NT2/D1 (cell line): ENCODE measurements at regions not wholly inside any gene's neighbourhood (a gene's known extent, or its start where the extent isn't known, plus 50 kb on each side); places are given as distances from the start of the nearest gene placed in this dataset.

Experiments used
- DNase-seq: peaks from one replicate; pipeline ENCODE4 v3.0.0-alpha.2; 2011; ENCODE audit warnings: low read depth, low spot score
- H3K27me3 ChIP-seq: 2 replicates; pipeline ENCODE4 v1.6.0; 2011; ENCODE audit warnings: mild to moderate bottlenecking; ENCODE audit not compliant: insufficient read length, insufficient read depth
- H3K36me3 ChIP-seq: 2 replicates; pipeline ENCODE4 v1.6.1; 2011; ENCODE audit warnings: mild to moderate bottlenecking, low read length, mixed read lengths; ENCODE audit not compliant: insufficient read depth, insufficient read length
- H3K4me1 ChIP-seq: 2 replicates; pipeline ENCODE4 v1.5.1; 2011; ENCODE audit not compliant: insufficient read depth, insufficient read length
- H3K4me3 ChIP-seq: 2 replicates; pipeline ENCODE4 v1.5.1; 2011; ENCODE audit warnings: low read depth; ENCODE audit not compliant: insufficient read length
- H3K9ac ChIP-seq: 2 replicates; pipeline ENCODE4 v1.6.0; 2011; ENCODE audit warnings: low read depth; ENCODE audit not compliant: insufficient read length
- H3K9me3 ChIP-seq: 2 replicates; pipeline ENCODE4 v1.5.1; 2011; ENCODE audit warnings: mild to moderate bottlenecking, low read length; ENCODE audit not compliant: insufficient read depth
- SUZ12 ChIP-seq: IDR thresholded peaks from 2 replicates; pipeline ENCODE4 v1.6.1; 2011; ENCODE audit not compliant: insufficient read length, insufficient read depth; ENCODE audit errors: extremely low read depth
- YY1 ChIP-seq: IDR thresholded peaks from 2 replicates; pipeline ENCODE4 v1.6.1; 2011; ENCODE audit not compliant: insufficient read length, insufficient read depth
- ZNF274 ChIP-seq: IDR thresholded peaks from 2 replicates; pipeline ENCODE4 v1.6.1; 2011; ENCODE audit warnings: mild to moderate bottlenecking, low read depth, low read length

- no peak for DNase-seq
- TF ChIP-seq YY1 (no peak), SUZ12 (no peak), ZNF274 (no peak)
- Histone ChIP-seq H3K9ac (no peak overlapping the region), H3K4me3 (no peak overlapping the region), H3K9me3 (no peaks in the 10 kb centered on the region), H3K27me3 (no peaks in the 10 kb centered on the region), H3K36me3 (no peaks in the 10 kb centered on the region), H3K4me1 (no peaks in the 10 kb centered on the region)
Observed at GRCh38 chr3:159913712-159914414, 74.8 kb upstream of the IL12A start.

GRCh38 chr3:159914426-159914825 is 74.2 kb upstream of the IL12A start:
- TF ChIP-seq ZNF274, result no peak
- Histone ChIP-seq H3K4me3 (no peak overlapping the region), H3K9me3 (no peaks in the 10 kb centered on the region), H3K27me3 (no peaks in the 10 kb centered on the region), H3K9ac (no peak overlapping the region), H3K4me1 (no peaks in the 10 kb centered on the region), H3K36me3 (no peaks in the 10 kb centered on the region)
- DNase-seq, result no peak

GRCh38 chr3:159916052-159916451 is 72.6 kb upstream of the IL12A start:
- no peak for DNase-seq
- Histone ChIP-seq H3K27me3 (no peaks in the 10 kb centered on the region), H3K36me3 (no peaks in the 10 kb centered on the region), H3K9ac (no peak overlapping the region), H3K4me3 (no peak overlapping the region), H3K4me1 (no peaks in the 10 kb centered on the region), H3K9me3 (no peaks in the 10 kb centered on the region)
- TF ChIP-seq SUZ12, result no peak
- TF ChIP-seq YY1, result no peak
- TF ChIP-seq ZNF274, result no peak

GRCh38 chr3:159917141-159917540 is 71.5 kb upstream of the IL12A start:
- Histone ChIP-seq H3K36me3 (no peaks in the 10 kb centered on the region), H3K9ac (no peak overlapping the region), H3K9me3 (no peaks in the 10 kb centered on the region), H3K4me3 (no peak overlapping the region), H3K4me1 (no peaks in the 10 kb centered on the region), H3K27me3 (no peaks in the 10 kb centered on the region)
- TF ChIP-seq SUZ12, result no peak
- TF ChIP-seq ZNF274, result no peak
- TF ChIP-seq YY1, result no peak
- no peak for DNase-seq

GRCh38 chr3:159919873-159920272 is 68.8 kb upstream of the IL12A start:
- no peaks in the 10 kb centered on the region for H3K36me3 ChIP-seq
- no peaks in the 10 kb centered on the region for H3K4me1 ChIP-seq
- no peaks in the 10 kb centered on the region for H3K9me3 ChIP-seq
- no peak overlapping the region for H3K4me3 ChIP-seq
- no peak for TF ChIP-seq ZNF274
- no peak for TF ChIP-seq SUZ12
- no peak for TF ChIP-seq YY1
- H3K9ac ChIP-seq, result no peak overlapping the region
- no peaks in the 10 kb centered on the region for H3K27me3 ChIP-seq
- DNase-seq, result no peak

- Histone ChIP-seq H3K27me3 (no peaks in the 10 kb centered on the region), H3K9me3 (no peaks in the 10 kb centered on the region), H3K4me1 (no peaks in the 10 kb centered on the region), H3K36me3 (no peaks in the 10 kb centered on the region), H3K4me3 (no peak overlapping the region), H3K9ac (no peak overlapping the region)
- no peak for TF ChIP-seq YY1
- no peak for DNase-seq
Observed at GRCh38 chr3:159922193-159922840, 66.3 kb upstream of the IL12A start.

GRCh38 chr3:159922861-159923312 is 65.7 kb upstream of the IL12A start:
- TF ChIP-seq YY1 (no peak), ZNF274 (no peak), SUZ12 (no peak)
- DNase-seq, result no peak
- Histone ChIP-seq H3K36me3 (no peaks in the 10 kb centered on the region), H3K4me3 (no peak overlapping the region), H3K9me3 (no peaks in the 10 kb centered on the region), H3K27me3 (no peaks in the 10 kb centered on the region), H3K9ac (no peak overlapping the region), H3K4me1 (no peaks in the 10 kb centered on the region)
